CD8-positive, alpha-beta memory T cell (primary cell): ENCODE measurements at regions not wholly inside any gene's neighbourhood (a gene's known extent, or its start where the extent isn't known, plus 50 kb on each side); places are given as distances from the start of the nearest gene placed in this dataset.

Experiments
- CTCF ChIA-PET: fragments of 350-600 bp; sonication (Branson Sonifier 250); formaldehyde crosslinking; loops from one replicate; lab custom pipeline; 2021; ENCODE audit warnings: antibody characterized with exemption; lab: Charles Lee
- POLR2A ChIA-PET: fragments of 350-600 bp; sonication (Branson Sonifier 250); formaldehyde crosslinking; loops from one replicate; lab custom pipeline; 2021; ENCODE audit warnings: antibody characterized with exemption; lab: Charles Lee
- DNase-seq, 5 donors: peaks; one replicate each; pipeline versions ENCODE4 v3.0.0 to v3.0.0-alpha.2; 2020 to 2022; ENCODE audit warnings: mixed read lengths in 1 of 5
- H3K27ac ChIP-seq: one replicate; pipeline ENCODE4 v1.7.0; 2013; ENCODE audit warnings: low read depth, mild to moderate bottlenecking, low read length, moderate library complexity
- H3K27me3 ChIP-seq: 2 replicates; pipeline ENCODE4 v1.7.0; 2013; ENCODE audit warnings: low read length, mild to moderate bottlenecking; ENCODE audit not compliant: insufficient read depth, poor library complexity, severe bottlenecking
- H3K36me3 ChIP-seq: 2 replicates; pipeline ENCODE4 v1.7.0; 2013; ENCODE audit warnings: mild to moderate bottlenecking, low read length, moderate library complexity; ENCODE audit not compliant: insufficient read depth
- H3K4me1 ChIP-seq: 2 replicates; pipeline ENCODE4 v1.7.0; 2013; ENCODE audit warnings: mild to moderate bottlenecking, low read length, moderate library complexity; ENCODE audit not compliant: insufficient read depth
- H3K4me3 ChIP-seq: 2 replicates; pipeline ENCODE4 v1.7.0; 2013; ENCODE audit warnings: mild to moderate bottlenecking, low read length
- H3K9me3 ChIP-seq: 2 replicates; pipeline ENCODE4 v1.7.0; 2013; ENCODE audit warnings: mild to moderate bottlenecking, low read length
- H3K27ac Mint-ChIP-seq, 8 donors: one replicate each; pipeline ENCODE4 v1.8.0; 2020 to 2021; ENCODE audit warnings: mixed read lengths in 8 of 8, mild to moderate bottlenecking in 6 of 8, inconsistent platforms in 3 of 8, moderate library complexity in 3 of 8
- H3K27me3 Mint-ChIP-seq, 2 donors: one replicate each; pipeline ENCODE4 v1.8.0; 2020 to 2021; ENCODE audit warnings: mixed read lengths in 2 of 2, mild to moderate bottlenecking in 1 of 2, moderate library complexity in 1 of 2
- H3K36me3 Mint-ChIP-seq, 3 donors: one replicate each; pipeline ENCODE4 v1.8.0; 2020 to 2021; ENCODE audit warnings: mixed read lengths in 3 of 3, inconsistent platforms in 1 of 3, mild to moderate bottlenecking in 1 of 3
- H3K4me1 Mint-ChIP-seq, 3 donors: one replicate each; pipeline ENCODE4 v1.8.0; 2020 to 2021; ENCODE audit warnings: mixed read lengths in 3 of 3, inconsistent platforms in 1 of 3, mild to moderate bottlenecking in 1 of 3
- H3K4me3 Mint-ChIP-seq, 7 donors: one replicate each; pipeline ENCODE4 v1.8.0; 2020 to 2021; ENCODE audit warnings: mixed read lengths in 7 of 7, mild to moderate bottlenecking in 6 of 7, moderate library complexity in 4 of 7, inconsistent platforms in 2 of 7
- H3K9me3 Mint-ChIP-seq, 5 donors: one replicate each; pipeline ENCODE4 v1.8.0; 2020 to 2022; ENCODE audit warnings: mixed read lengths in 5 of 5, mild to moderate bottlenecking in 3 of 5, moderate library complexity in 2 of 5, inconsistent platforms in 1 of 5

GRCh38 chr17:14448818-14449217, 147.9 kb downstream of the HS3ST3B1 start:
- CTCF ChIA-PET, result no interaction called here
- Histone ChIP-seq H3K4me1 (no peaks in the 10 kb centered on the region), H3K36me3 (no peaks in the 10 kb centered on the region), H3K9me3 (no peaks in the 10 kb centered on the region), H3K27me3 (no peaks in the 10 kb centered on the region), H3K4me3 (no peak overlapping the region), H3K27ac (no peak overlapping the region)
- no peaks in the 10 kb centered on the region for H3K9me3 Mint-ChIP-seq
- H3K4me3 Mint-ChIP-seq, result no peak overlapping the region
- no peak for DNase-seq
- POLR2A ChIA-PET, result no interaction called here
- H3K27ac Mint-ChIP-seq, result no peak overlapping the region
- no peaks in the 10 kb centered on the region for H3K36me3 Mint-ChIP-seq
- peaks cover 3 to 4% of the 10 kb centered on the region in 2 donors for H3K27me3 Mint-ChIP-seq
- H3K4me1 Mint-ChIP-seq, result no peaks in the 10 kb centered on the region

- POLR2A ChIA-PET, result no interaction called here
- DNase-seq, result no peak
- Mint-ChIP-seq H3K4me3 (no peak overlapping the region), H3K4me1 (peaks cover 0 to 5% (median 3%) of the 10 kb centered on the region in 3 donors), H3K9me3 (no peaks in the 10 kb centered on the region), H3K27ac (no peak overlapping the region), H3K36me3 (no peaks in the 10 kb centered on the region), H3K27me3 (peaks cover 3 to 4% of the 10 kb centered on the region in 2 donors)
- CTCF ChIA-PET, result no interaction called here
- Histone ChIP-seq H3K4me3 (no peak overlapping the region), H3K9me3 (no peaks in the 10 kb centered on the region), H3K36me3 (no peaks in the 10 kb centered on the region), H3K27me3 (no peaks in the 10 kb centered on the region), H3K4me1 (no peaks in the 10 kb centered on the region), H3K27ac (no peak overlapping the region)
Measured at GRCh38 chr17:14446825-14447224, 145.9 kb downstream of the HS3ST3B1 start.

DNA sequence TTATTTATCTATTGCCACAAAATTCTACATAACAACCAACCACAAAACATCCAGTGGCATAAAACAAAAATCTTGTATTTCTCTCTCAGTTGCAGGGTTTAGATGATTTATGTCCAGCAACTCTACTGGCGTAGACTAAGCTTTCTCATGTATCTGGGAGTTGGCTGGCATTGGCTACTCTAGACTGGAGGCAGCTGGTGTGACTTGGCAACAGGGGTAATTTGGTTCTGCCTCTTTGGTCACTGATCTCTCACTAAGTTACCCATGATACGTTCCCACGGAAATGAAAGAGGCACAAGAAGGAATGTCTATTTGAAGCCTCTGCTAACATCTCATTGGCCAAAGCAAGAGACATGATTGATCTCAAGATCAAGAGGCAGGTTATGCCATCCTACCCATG, 144.0 kb downstream of the HS3ST3B1 start:
- H3K4me1 Mint-ChIP-seq, result peaks cover 0 to 5% (median 3%) of the 10 kb centered on the region in 3 donors
- Histone ChIP-seq H3K36me3 (no peaks in the 10 kb centered on the region), H3K27ac (no peak overlapping the region), H3K4me1 (no peaks in the 10 kb centered on the region), H3K9me3 (no peaks in the 10 kb centered on the region), H3K27me3 (no peaks in the 10 kb centered on the region), H3K4me3 (no peak overlapping the region)
- peak overlapping the region in 1 of 8 donors; percentile 26 for H3K27ac Mint-ChIP-seq
- ChIA-PET CTCF (no interaction called here), POLR2A (no interaction called here)
- peak overlapping the region in 1 of 7 donors; percentile 20 for H3K4me3 Mint-ChIP-seq
- peaks cover 3 to 5% of the 10 kb centered on the region in 2 donors for H3K27me3 Mint-ChIP-seq
- no peak for DNase-seq
- no peaks in the 10 kb centered on the region for H3K9me3 Mint-ChIP-seq
- no peaks in the 10 kb centered on the region for H3K36me3 Mint-ChIP-seq

- H3K9me3 Mint-ChIP-seq, result no peaks in the 10 kb centered on the region
- Histone ChIP-seq H3K4me3 (no peak overlapping the region), H3K9me3 (no peaks in the 10 kb centered on the region), H3K27ac (no peak overlapping the region), H3K4me1 (no peaks in the 10 kb centered on the region), H3K27me3 (no peaks in the 10 kb centered on the region), H3K36me3 (no peaks in the 10 kb centered on the region)
- no peak for DNase-seq
- peaks cover 0 to 5% (median 3%) of the 10 kb centered on the region in 3 donors for H3K4me1 Mint-ChIP-seq
- no peak overlapping the region for H3K27ac Mint-ChIP-seq
- H3K4me3 Mint-ChIP-seq, result no peak overlapping the region
- ChIA-PET CTCF (interaction anchor here (1.1 to 1.5 kb wide), 2 partner anchors 9 to 142 kb away, joined by 3 read pairs; partner anchors contain the start of gene HS3ST3B1), POLR2A (no interaction called here)
- H3K36me3 Mint-ChIP-seq, result no peaks in the 10 kb centered on the region
- H3K27me3 Mint-ChIP-seq, result peaks cover 3 to 5% of the 10 kb centered on the region in 2 donors
Measured at GRCh38 chr17:14442798-14443528, 142.1 kb downstream of the HS3ST3B1 start.

DNA sequence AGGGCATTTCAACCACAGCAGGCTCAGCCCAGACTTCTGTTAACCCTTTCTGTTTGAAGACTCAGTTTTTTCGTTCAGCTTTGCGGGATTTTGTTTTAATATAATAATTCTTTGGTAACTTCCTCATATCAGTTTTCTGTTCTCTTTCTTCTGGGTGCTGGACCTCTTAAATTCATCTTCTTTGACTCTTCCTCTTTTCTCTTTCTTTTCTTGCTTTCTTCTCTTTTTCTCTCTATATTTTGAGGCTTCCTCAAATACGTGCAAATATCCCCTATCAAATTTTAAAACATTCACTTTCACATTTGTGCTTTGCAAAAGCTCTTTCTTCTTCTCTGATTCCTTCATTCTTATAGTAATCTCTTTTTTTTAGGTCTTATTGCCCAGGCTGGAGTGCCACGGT, 136.3 kb downstream of the HS3ST3B1 start:
- H3K36me3 ChIP-seq, result no peaks in the 10 kb centered on the region
- no peaks in the 10 kb centered on the region for H3K27me3 ChIP-seq
- ChIA-PET CTCF (no interaction called here), POLR2A (no interaction called here)
- Mint-ChIP-seq H3K9me3 (no peaks in the 10 kb centered on the region), H3K4me3 (no peak overlapping the region), H3K4me1 (no peaks in the 10 kb centered on the region), H3K36me3 (no peaks in the 10 kb centered on the region), H3K27ac (no peak overlapping the region), H3K27me3 (peaks cover 0 to 2% of the 10 kb centered on the region in 2 donors)
- H3K27ac ChIP-seq, result no peak overlapping the region
- H3K4me3 ChIP-seq, result no peak overlapping the region
- no peak for DNase-seq
- no peaks in the 10 kb centered on the region for H3K9me3 ChIP-seq
- no peaks in the 10 kb centered on the region for H3K4me1 ChIP-seq

DNA sequence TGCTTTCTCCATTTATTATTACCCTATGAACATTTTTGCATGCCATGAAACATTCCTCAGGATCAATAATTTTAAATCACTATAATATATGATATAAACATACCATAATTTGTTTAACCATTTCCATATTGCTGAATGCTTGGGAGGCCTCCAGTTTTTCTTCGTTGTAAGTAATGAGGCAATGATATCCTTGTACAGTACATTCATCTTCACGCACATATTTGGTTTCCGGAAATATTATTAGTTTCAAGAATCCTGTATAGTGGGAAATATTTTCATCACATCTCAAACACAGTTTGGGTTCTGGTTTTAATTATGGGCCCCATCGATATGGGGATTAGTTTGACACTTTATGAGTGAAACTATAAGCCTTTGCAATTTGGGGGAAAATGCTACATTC, 135.4 kb downstream of the HS3ST3B1 start:
- Histone ChIP-seq H3K27me3 (no peaks in the 10 kb centered on the region), H3K4me3 (no peak overlapping the region), H3K9me3 (no peaks in the 10 kb centered on the region), H3K27ac (no peak overlapping the region), H3K4me1 (no peaks in the 10 kb centered on the region), H3K36me3 (no peaks in the 10 kb centered on the region)
- ChIA-PET POLR2A (no interaction called here), CTCF (no interaction called here)
- no peaks in the 10 kb centered on the region for H3K36me3 Mint-ChIP-seq
- H3K27me3 Mint-ChIP-seq, result peaks cover 0 to 1% of the 10 kb centered on the region in 2 donors
- H3K4me3 Mint-ChIP-seq, result no peak overlapping the region
- no peaks in the 10 kb centered on the region for H3K9me3 Mint-ChIP-seq
- DNase-seq, result no peak
- H3K4me1 Mint-ChIP-seq, result no peaks in the 10 kb centered on the region
- no peak overlapping the region for H3K27ac Mint-ChIP-seq

- Histone ChIP-seq H3K27me3 (no peaks in the 10 kb centered on the region), H3K27ac (no peak overlapping the region), H3K4me3 (no peak overlapping the region), H3K9me3 (no peaks in the 10 kb centered on the region), H3K36me3 (no peaks in the 10 kb centered on the region), H3K4me1 (peaks cover 9% of the 10 kb centered on the region)
- ChIA-PET POLR2A (no interaction called here), CTCF (no interaction called here)
- DNase-seq, result no peak
- Mint-ChIP-seq H3K4me3 (no peak overlapping the region), H3K4me1 (peaks cover 8 to 9% (median 9%) of the 10 kb centered on the region in 3 donors), H3K36me3 (no peaks in the 10 kb centered on the region), H3K27me3 (no peaks in the 10 kb centered on the region), H3K27ac (no peak overlapping the region), H3K9me3 (no peaks in the 10 kb centered on the region)
Measured at GRCh38 chr17:14434506-14434905, 133.6 kb downstream of the HS3ST3B1 start.

DNA sequence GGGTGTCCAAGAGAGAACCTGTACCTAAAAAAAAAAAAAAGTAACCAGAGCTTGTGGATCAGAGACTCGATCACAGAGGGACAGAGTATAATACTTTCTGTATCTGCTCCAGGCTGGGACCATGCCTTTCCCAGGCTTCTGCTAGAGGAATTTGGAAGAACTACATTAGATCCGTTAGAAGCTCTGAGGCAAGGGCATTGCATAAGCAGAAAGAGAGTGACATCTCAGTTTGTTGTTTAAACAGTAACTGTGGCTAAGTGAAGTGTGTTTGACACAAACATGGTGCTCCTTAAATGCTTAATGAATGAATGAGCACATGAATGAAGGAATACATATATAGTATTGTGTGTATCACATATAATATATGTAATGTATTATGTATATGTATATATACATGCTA, 131.2 kb downstream of the HS3ST3B1 start:
- no peak for DNase-seq
- H3K36me3 Mint-ChIP-seq, result no peaks in the 10 kb centered on the region
- POLR2A ChIA-PET, result no interaction called here
- peaks cover 33% of the 10 kb centered on the region for H3K4me1 ChIP-seq
- H3K27me3 ChIP-seq, result no peaks in the 10 kb centered on the region
- H3K36me3 ChIP-seq, result no peaks in the 10 kb centered on the region
- H3K27me3 Mint-ChIP-seq, result no peaks in the 10 kb centered on the region
- H3K4me3 Mint-ChIP-seq, result no peak overlapping the region
- no peak overlapping the region for H3K27ac ChIP-seq
- no peaks in the 10 kb centered on the region for H3K9me3 Mint-ChIP-seq
- CTCF ChIA-PET, result no interaction called here
- no peak overlapping the region for H3K4me3 ChIP-seq
- H3K4me1 Mint-ChIP-seq, result peaks cover 31 to 33% (median 33%) of the 10 kb centered on the region in 3 donors
- no peak overlapping the region for H3K27ac Mint-ChIP-seq
- no peaks in the 10 kb centered on the region for H3K9me3 ChIP-seq
